WTC11 (cell line): ENCODE measurements at regions not wholly inside any gene's neighbourhood (a gene's known extent, or its start where the extent isn't known, plus 50 kb on each side); places are given as distances from the start of the nearest gene placed in this dataset.
A peak's percentile ranks its signal among the peaks of the same experiment; 100 is the strongest.

ENCODE experiments used
- ATAC-seq: fragments of 200-7000 bp; cut with Tn5 transposase; 2 replicates; pipeline ENCODE4 v1.10.0; 2021; ENCODE audit warnings: mild to moderate bottlenecking, moderate library complexity
- CTCF ChIA-PET: fragments of 300-600 bp; sonication (Branson Sonifier 250); formaldehyde crosslinking; loops from one replicate; lab custom pipeline; 2021; ENCODE audit warnings: antibody characterized with exemption; lab: Charles Lee
- POLR2A ChIA-PET: fragments of 350-600 bp; sonication (Branson Sonifier 250); formaldehyde crosslinking; loops from one replicate; lab custom pipeline; 2021; ENCODE audit warnings: antibody characterized with exemption; lab: Charles Lee
- DNase-seq: peaks from one replicate; pipeline ENCODE4 v3.0.0; 2021; ENCODE audit warnings: low spot score
- H3K27ac Mint-ChIP-seq: 2 replicates; pipeline ENCODE4 v1.8.0; 2021; ENCODE audit warnings: mixed read lengths
- H3K27me3 Mint-ChIP-seq: 2 replicates; pipeline ENCODE4 v1.8.0; 2021; ENCODE audit warnings: low read depth, mild to moderate bottlenecking, moderate library complexity, mixed read lengths
- H3K36me3 Mint-ChIP-seq: 2 replicates; pipeline ENCODE4 v1.8.0; 2021; ENCODE audit warnings: mixed read lengths
- H3K4me1 Mint-ChIP-seq: 2 replicates; pipeline ENCODE4 v1.8.0; 2022; ENCODE audit warnings: mixed read lengths
- H3K4me3 Mint-ChIP-seq: 2 replicates; pipeline ENCODE4 v1.8.0; 2021; ENCODE audit warnings: mild to moderate bottlenecking, moderate library complexity, mixed read lengths
- H3K9me3 Mint-ChIP-seq: 2 replicates; pipeline ENCODE4 v1.8.0; 2021; ENCODE audit warnings: mixed read lengths
- CREB1 ChIP-seq: sonication (generic); formaldehyde crosslinking; IDR thresholded peaks from 2 replicates; pipeline ENCODE4 v1.8.0; 2023; ENCODE audit warnings: mild to moderate bottlenecking, missing genetic modification reagents
- FOXK1 ChIP-seq: sonication (generic); formaldehyde crosslinking; IDR thresholded peaks from 2 replicates; pipeline ENCODE4 v1.8.0; 2022; ENCODE audit warnings: mild to moderate bottlenecking, moderate library complexity, missing genetic modification reagents
- FOXP4 ChIP-seq: sonication (generic); formaldehyde crosslinking; IDR thresholded peaks from 2 replicates; pipeline ENCODE4 v1.8.0; 2022; ENCODE audit warnings: mild to moderate bottlenecking, missing genetic modification reagents
- GABPB1 ChIP-seq: sonication (generic); formaldehyde crosslinking; IDR thresholded peaks from 2 replicates; pipeline ENCODE4 v1.8.1; 2023; ENCODE audit warnings: mild to moderate bottlenecking, missing genetic modification reagents
- JUN ChIP-seq: sonication (generic); formaldehyde crosslinking; IDR thresholded peaks from 2 replicates; pipeline ENCODE4 v1.8.0; 2023; ENCODE audit warnings: mild to moderate bottlenecking, missing genetic modification reagents
- MAX ChIP-seq: sonication (generic); formaldehyde crosslinking; IDR thresholded peaks from 2 replicates; pipeline ENCODE4 v1.8.0; 2022; ENCODE audit warnings: mild to moderate bottlenecking, missing genetic modification reagents
- MXD4 ChIP-seq: fragments of 250-450 bp; sonication (Bioruptor Pico); IDR thresholded peaks from 2 replicates; pipeline ENCODE4 v1.8.0; 2021; ENCODE audit warnings: mild to moderate bottlenecking, moderate library complexity, borderline replicate concordance
- MYBL2 ChIP-seq: sonication (generic); formaldehyde crosslinking; IDR thresholded peaks from 2 replicates; pipeline ENCODE4 v1.8.1; 2023; ENCODE audit warnings: mild to moderate bottlenecking, moderate library complexity, missing genetic modification reagents
- SMAD3 ChIP-seq: sonication (generic); formaldehyde crosslinking; IDR thresholded peaks from 2 replicates; pipeline ENCODE4 v1.8.0; 2022; ENCODE audit warnings: missing genetic modification reagents, mild to moderate bottlenecking, borderline replicate concordance
- TCF7 ChIP-seq: sonication (generic); formaldehyde crosslinking; IDR thresholded peaks from 2 replicates; pipeline ENCODE4 v1.8.0; 2022; ENCODE audit warnings: mild to moderate bottlenecking, low read depth, missing genetic modification reagents, moderate library complexity
- ZBTB21 ChIP-seq: sonication (generic); formaldehyde crosslinking; IDR thresholded peaks from 2 replicates; pipeline ENCODE4 v1.8.1; 2023; ENCODE audit warnings: mild to moderate bottlenecking, missing genetic modification reagents, borderline replicate concordance
- ZNF232 ChIP-seq: sonication (generic); formaldehyde crosslinking; IDR thresholded peaks from 2 replicates; pipeline ENCODE4 v1.8.0; 2022; ENCODE audit warnings: mild to moderate bottlenecking, missing genetic modification reagents
- ZNF671 ChIP-seq: fragments of 250-450 bp; sonication (Bioruptor Pico); IDR thresholded peaks from 2 replicates; pipeline ENCODE4 v1.8.0; 2021; ENCODE audit warnings: mild to moderate bottlenecking
- TF ChIP-seq, protein P1 (sequence below): sonication (generic); formaldehyde crosslinking; IDR thresholded peaks from 2 replicates; pipeline ENCODE4 v1.8.1; 2023; ENCODE audit warnings: mild to moderate bottlenecking, missing genetic modification reagents
- TF ChIP-seq, protein P2 (sequence below): sonication (generic); formaldehyde crosslinking; IDR thresholded peaks from 2 replicates; pipeline ENCODE4 v1.8.0; 2023; ENCODE audit warnings: mild to moderate bottlenecking, missing genetic modification reagents
- TF ChIP-seq, protein P3 (sequence below): fragments of 250-450 bp; sonication (Bioruptor Pico); conservative IDR thresholded peaks from 2 replicates; pipeline ENCODE4 v1.9.0; 2021; ENCODE audit warnings: mild to moderate bottlenecking
- TF ChIP-seq, protein P4 (sequence below): sonication (generic); formaldehyde crosslinking; IDR thresholded peaks from 2 replicates; pipeline ENCODE4 v1.8.1; 2022; ENCODE audit warnings: missing genetic modification reagents, borderline replicate concordance
- TF ChIP-seq, protein P5 (sequence below): sonication (generic); formaldehyde crosslinking; IDR thresholded peaks from 2 replicates; pipeline ENCODE4 v1.8.1; 2023; ENCODE audit warnings: mild to moderate bottlenecking, missing genetic modification reagents, moderate library complexity

DNA sequence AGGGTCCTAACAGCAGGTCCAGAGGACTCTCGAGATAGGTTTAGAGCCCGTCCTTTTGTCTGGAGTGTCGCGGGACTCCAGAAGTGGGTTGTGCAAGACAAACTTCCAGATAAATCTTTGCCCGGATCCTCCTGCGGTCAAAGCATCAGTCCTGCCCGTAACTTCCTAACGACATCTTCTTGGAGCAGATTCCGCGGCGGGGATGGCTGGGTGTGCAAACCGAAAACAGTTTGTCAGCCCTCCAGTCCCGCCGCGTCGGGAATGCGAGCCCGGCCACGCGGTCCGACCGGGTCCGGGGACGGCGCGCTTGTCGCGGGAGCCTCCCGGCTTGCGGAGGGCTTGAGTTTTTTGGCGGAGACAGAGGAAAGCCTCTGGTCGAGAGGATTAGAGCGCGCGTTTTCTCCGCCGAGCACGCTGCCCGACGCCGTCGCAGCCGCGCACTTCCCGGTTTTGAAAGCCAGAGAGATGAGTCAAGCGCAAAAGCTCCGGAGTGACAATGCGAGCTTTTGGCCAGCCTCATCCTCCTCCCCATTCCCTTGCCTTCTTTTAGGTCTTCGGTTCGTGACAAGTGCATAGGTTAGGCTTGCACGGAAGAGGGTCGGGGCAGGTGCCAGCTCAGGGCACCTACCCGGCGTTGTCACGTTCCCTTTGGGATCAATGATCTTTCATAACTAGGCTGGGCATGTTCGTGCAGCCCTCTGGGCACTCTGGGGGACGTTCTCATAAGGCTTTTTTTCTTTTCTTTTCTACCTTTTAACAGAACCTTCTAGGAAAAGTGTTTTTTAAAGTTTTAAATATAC, 91.3 kb upstream of the PRDM1 start (continued):
- TF ChIP-seq, protein P1, sequence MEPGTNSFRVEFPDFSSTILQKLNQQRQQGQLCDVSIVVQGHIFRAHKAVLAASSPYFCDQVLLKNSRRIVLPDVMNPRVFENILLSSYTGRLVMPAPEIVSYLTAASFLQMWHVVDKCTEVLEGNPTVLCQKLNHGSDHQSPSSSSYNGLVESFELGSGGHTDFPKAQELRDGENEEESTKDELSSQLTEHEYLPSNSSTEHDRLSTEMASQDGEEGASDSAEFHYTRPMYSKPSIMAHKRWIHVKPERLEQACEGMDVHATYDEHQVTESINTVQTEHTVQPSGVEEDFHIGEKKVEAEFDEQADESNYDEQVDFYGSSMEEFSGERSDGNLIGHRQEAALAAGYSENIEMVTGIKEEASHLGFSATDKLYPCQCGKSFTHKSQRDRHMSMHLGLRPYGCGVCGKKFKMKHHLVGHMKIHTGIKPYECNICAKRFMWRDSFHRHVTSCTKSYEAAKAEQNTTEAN (CRISPR knock-in tag): 0 out of 2 replicates have a peak, but pooled peaks have one; percentile 26
- TF ChIP-seq ZNF671 (CRISPR knock-in tag) (no peak), GABPB1 (CRISPR knock-in tag) (no peak)
- TF ChIP-seq, protein P2, sequence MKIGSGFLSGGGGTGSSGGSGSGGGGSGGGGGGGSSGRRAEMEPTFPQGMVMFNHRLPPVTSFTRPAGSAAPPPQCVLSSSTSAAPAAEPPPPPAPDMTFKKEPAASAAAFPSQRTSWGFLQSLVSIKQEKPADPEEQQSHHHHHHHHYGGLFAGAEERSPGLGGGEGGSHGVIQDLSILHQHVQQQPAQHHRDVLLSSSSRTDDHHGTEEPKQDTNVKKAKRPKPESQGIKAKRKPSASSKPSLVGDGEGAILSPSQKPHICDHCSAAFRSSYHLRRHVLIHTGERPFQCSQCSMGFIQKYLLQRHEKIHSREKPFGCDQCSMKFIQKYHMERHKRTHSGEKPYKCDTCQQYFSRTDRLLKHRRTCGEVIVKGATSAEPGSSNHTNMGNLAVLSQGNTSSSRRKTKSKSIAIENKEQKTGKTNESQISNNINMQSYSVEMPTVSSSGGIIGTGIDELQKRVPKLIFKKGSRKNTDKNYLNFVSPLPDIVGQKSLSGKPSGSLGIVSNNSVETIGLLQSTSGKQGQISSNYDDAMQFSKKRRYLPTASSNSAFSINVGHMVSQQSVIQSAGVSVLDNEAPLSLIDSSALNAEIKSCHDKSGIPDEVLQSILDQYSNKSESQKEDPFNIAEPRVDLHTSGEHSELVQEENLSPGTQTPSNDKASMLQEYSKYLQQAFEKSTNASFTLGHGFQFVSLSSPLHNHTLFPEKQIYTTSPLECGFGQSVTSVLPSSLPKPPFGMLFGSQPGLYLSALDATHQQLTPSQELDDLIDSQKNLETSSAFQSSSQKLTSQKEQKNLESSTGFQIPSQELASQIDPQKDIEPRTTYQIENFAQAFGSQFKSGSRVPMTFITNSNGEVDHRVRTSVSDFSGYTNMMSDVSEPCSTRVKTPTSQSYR (CRISPR knock-in tag): 0 out of 2 replicates have a peak, but pooled peaks have one; percentile 35

DNA sequence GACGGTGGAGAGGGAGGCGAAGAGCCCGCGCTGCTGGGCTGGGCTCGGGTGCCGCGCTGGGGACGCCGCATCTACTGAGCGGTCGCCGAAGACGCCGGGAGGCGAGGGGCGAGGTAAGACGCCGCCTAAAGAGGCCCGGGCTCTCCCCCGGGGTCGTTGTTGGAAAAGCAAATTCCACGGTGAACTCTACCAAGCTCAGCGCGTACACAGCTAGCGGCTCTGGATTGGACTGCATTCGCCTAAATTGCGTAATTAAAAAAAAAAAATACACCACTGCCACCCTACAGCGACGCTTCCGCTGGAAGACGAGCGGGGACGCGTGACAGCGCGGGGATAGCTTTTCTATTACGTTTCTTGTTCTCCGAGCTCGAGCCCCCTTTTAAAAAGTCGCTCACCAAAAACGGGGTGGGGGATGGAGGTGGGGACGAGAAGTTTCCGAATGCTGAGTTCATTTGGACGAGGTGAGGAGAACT, 92.0 kb upstream of the PRDM1 start:
- POLR2A ChIA-PET: no interaction called here
- Mint-ChIP-seq H3K9me3 (no peaks in the 10 kb centered on the region), H3K27ac (no peak overlapping the region), H3K4me1 (peaks cover 40% of the 10 kb centered on the region), H3K27me3 (peaks cover 97% of the 10 kb centered on the region), H3K4me3 (peak overlapping the region; percentile 84)
- DNase-seq (peak; percentile 44), ATAC-seq (peak; percentile 12)
- CTCF ChIA-PET: interaction anchor here (1.1 to 4.7 kb wide), 3 partner anchors 79 to 92 kb away, joined by 3 to 26 read pairs (median 9); partner anchors contain the start of gene PRDM1
- TF ChIP-seq, protein P3, sequence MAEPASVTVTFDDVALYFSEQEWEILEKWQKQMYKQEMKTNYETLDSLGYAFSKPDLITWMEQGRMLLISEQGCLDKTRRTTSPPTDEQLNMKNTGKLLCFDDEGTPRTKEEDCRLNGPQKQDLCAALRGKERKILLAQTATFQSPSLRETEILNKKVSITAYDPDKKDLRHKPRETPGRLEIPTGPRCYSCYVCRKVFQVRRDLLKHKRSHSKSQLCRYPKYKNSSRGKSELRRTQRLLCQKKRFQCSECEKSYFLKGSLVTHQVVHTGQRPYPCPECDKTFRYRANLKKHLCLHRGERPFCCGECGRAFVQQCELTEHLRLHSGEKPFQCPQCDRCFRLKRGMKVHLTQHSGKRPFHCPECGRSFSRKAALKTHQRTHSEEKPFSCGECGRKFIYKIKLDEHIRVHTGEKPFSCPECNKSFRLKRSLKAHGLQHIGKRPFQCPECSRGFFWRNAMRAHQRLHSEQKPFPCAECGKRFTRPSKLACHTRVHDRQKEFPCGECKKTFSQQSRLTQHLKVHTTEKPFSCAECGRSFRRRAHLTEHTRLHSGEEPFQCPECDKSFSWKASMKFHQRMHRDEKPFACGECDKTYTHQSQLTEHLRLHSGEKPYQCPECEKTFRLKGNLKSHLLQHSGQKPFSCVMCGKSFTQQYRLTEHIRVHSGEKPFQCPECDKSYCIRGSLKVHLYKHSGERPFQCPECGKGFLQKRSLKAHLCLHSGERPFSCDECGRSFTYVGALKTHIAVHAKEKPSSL: no peak
- TF ChIP-seq, protein P4, sequence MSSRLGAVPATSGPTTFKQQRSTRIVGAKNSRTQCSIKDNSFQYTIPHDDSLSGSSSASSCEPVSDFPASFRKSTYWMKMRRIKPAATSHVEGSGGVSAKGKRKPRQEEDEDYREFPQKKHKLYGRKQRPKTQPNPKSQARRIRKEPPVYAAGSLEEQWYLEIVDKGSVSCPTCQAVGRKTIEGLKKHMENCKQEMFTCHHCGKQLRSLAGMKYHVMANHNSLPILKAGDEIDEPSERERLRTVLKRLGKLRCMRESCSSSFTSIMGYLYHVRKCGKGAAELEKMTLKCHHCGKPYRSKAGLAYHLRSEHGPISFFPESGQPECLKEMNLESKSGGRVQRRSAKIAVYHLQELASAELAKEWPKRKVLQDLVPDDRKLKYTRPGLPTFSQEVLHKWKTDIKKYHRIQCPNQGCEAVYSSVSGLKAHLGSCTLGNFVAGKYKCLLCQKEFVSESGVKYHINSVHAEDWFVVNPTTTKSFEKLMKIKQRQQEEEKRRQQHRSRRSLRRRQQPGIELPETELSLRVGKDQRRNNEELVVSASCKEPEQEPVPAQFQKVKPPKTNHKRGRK: no peak
- TF ChIP-seq SMAD3 (CRISPR knock-in tag) (no peak), MAX (CRISPR knock-in tag) (no peak), MXD4 (CRISPR knock-in tag) (no peak), ZBTB21 (no peak), FOXK1 (no peak), ZNF232 (no peak), FOXP4 (CRISPR knock-in tag) (no peak), TCF7 (CRISPR knock-in tag) (no peak), MYBL2 (CRISPR knock-in tag) (no peak), JUN (CRISPR knock-in tag) (no peak), CREB1 (CRISPR knock-in tag) (no peak)
- TF ChIP-seq, protein P5, sequence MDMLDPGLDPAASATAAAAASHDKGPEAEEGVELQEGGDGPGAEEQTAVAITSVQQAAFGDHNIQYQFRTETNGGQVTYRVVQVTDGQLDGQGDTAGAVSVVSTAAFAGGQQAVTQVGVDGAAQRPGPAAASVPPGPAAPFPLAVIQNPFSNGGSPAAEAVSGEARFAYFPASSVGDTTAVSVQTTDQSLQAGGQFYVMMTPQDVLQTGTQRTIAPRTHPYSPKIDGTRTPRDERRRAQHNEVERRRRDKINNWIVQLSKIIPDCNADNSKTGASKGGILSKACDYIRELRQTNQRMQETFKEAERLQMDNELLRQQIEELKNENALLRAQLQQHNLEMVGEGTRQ (CRISPR knock-in tag): no peak
- TF ChIP-seq, all 79 proteins: peak for 0
- no peaks in the 10 kb centered on the region for H3K36me3 Mint-ChIP-seq
